ENCODE measurements at regions not wholly inside any gene's neighbourhood (a gene's known extent, or its start where the extent isn't known, plus 50 kb on each side); places are given as distances from the start of the nearest gene placed in this dataset.

DNA sequence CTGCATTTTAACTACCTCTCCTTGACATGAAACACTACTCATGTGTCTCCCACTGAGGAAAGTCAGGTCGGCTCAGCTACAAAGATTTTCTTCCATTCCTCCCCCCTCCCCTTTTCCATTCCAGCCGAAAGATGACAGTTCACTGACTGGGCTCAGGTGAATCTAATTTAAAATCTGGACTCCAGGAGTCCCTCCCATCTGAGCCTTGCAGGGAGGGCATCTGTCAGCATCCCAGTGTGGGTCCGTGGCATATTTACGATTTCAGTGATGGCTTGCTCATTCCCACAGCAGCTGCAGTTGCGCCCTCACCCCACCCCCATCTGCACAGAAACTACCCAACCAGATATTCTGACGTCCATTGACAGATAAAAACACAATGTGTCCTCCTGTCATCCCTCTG, 153.7 kb upstream of the ARRDC4 start:
- no peak for DNase-seq (ENCODE audit: extremely low read depth, low read depth)
- TF ChIP-seq, protein P1, sequence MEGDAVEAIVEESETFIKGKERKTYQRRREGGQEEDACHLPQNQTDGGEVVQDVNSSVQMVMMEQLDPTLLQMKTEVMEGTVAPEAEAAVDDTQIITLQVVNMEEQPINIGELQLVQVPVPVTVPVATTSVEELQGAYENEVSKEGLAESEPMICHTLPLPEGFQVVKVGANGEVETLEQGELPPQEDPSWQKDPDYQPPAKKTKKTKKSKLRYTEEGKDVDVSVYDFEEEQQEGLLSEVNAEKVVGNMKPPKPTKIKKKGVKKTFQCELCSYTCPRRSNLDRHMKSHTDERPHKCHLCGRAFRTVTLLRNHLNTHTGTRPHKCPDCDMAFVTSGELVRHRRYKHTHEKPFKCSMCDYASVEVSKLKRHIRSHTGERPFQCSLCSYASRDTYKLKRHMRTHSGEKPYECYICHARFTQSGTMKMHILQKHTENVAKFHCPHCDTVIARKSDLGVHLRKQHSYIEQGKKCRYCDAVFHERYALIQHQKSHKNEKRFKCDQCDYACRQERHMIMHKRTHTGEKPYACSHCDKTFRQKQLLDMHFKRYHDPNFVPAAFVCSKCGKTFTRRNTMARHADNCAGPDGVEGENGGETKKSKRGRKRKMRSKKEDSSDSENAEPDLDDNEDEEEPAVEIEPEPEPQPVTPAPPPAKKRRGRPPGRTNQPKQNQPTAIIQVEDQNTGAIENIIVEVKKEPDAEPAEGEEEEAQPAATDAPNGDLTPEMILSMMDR (IDR thresholded peaks at IDR 0.05; ENCODE audit: low read depth, low read length): no peak

DNA sequence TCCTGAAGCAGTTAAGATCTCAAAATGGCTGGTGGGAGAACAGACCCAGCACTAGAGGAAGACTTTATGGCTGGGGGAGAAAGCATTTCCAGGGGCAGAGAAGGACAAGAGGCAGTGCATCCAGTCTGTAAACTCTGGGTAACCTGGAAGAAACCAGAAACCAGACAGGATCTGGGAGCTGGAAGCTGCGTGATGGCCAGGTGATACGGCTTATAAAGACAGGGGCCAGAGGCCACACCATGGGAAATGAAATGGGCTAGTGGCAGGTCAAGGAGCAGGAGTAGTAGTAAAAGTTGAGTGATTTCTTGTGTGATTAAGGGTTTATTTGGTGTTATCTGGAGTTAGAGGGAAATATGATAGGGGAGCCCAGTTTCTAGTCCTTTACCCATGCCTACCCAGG, 144.7 kb upstream of the ARRDC4 start:
- TF ChIP-seq, protein P1 (IDR thresholded peaks at IDR 0.05; ENCODE audit: low read depth, low read length): no peak
- DNase-seq (ENCODE audit: extremely low read depth, low read depth): no peak

- DNase-seq (ENCODE audit: extremely low read depth, low read depth): no peak
- TF ChIP-seq, protein P1 (IDR thresholded peaks at IDR 0.05; ENCODE audit: low read depth, low read length): no peak
These were observed 143.1 kb upstream of the ARRDC4 start for GRCh38 chr15:97817276-97817890.

- no peak for DNase-seq (ENCODE audit: extremely low read depth, low read depth)
- TF ChIP-seq, protein P1 (IDR thresholded peaks at IDR 0.05; ENCODE audit: low read depth, low read length): no peak
These were observed 124.5 kb upstream of the ARRDC4 start for GRCh38 chr15:97836003-97836402.

- TF ChIP-seq, protein P1 (IDR thresholded peaks at IDR 0.05; ENCODE audit: low read depth, low read length): no peak
- no peak for DNase-seq (ENCODE audit: extremely low read depth, low read depth)
These were observed 122.6 kb upstream of the ARRDC4 start for GRCh38 chr15:97837896-97838295.

- TF ChIP-seq, protein P1 (IDR thresholded peaks at IDR 0.05; ENCODE audit: low read depth, low read length): no peak
- no peak for DNase-seq (ENCODE audit: extremely low read depth, low read depth)
These were observed 121.8 kb upstream of the ARRDC4 start for GRCh38 chr15:97838606-97839210.

GRCh38 chr15:97840501-97840900, 120.0 kb upstream of the ARRDC4 start:
- no peak for DNase-seq (ENCODE audit: extremely low read depth, low read depth)
- TF ChIP-seq, protein P1 (IDR thresholded peaks at IDR 0.05; ENCODE audit: low read depth, low read length): no peak

Data from AG09319 (cell line).